PFSK-1 (cell line): ENCODE measurements at regions not wholly inside any gene's neighbourhood (a gene's known extent, or its start where the extent isn't known, plus 50 kb on each side); places are given as distances from the start of the nearest gene placed in this dataset.

Experiments
- FOXP2 ChIP-seq: optimal IDR thresholded peaks from 2 replicates; pipeline ENCODE3; 2011; ENCODE audit warnings: borderline replicate concordance, control low read depth, inconsistent platforms; ENCODE audit not compliant: insufficient read depth; ENCODE audit errors: extremely low read length, extremely low read depth
- POLR2AphosphoS5 ChIP-seq: IDR thresholded peaks from 2 replicates; pipeline ENCODE4 v1.6.1; 2012; ENCODE audit warnings: low read depth, mild to moderate bottlenecking, control low read depth, low read length, moderate library complexity
- REST ChIP-seq, 2 experiments: IDR thresholded peaks; 2 replicates each; pipeline versions ENCODE4 v1.6.1 to v1.8.0; 2011 to 2012; ENCODE audit warnings: low read depth in 2 of 2, low read length in 2 of 2, control low read depth in 1 of 2, inconsistent platforms in 1 of 2, mild to moderate bottlenecking in 1 of 2, moderate library complexity in 1 of 2; ENCODE audit not compliant: insufficient read depth in 1 of 2
- SIN3A ChIP-seq: IDR thresholded peaks from 2 replicates; pipeline ENCODE4 v1.6.1; 2012; ENCODE audit warnings: mild to moderate bottlenecking, low read length, moderate library complexity, borderline replicate concordance; ENCODE audit not compliant: insufficient read depth
- TAF1 ChIP-seq: IDR thresholded peaks from 2 replicates; pipeline ENCODE4 v1.6.1; 2012; ENCODE audit warnings: low read length, control low read depth, borderline replicate concordance; ENCODE audit not compliant: insufficient read depth

GRCh38 chr5:12570688-12571087, 666.4 kb upstream of the CTNND2 start:
- TF ChIP-seq SIN3A (no peak), FOXP2 (no peak), REST (IDR thresholded peaks at IDR 0.05; ENCODE audit: insufficient read depth in 1 of 2, low read depth in 2 of 2, low read length in 2 of 2) (no peak), POLR2AphosphoS5 (no peak), TAF1 (no peak)

- TF ChIP-seq SIN3A (no peak), REST (IDR thresholded peaks at IDR 0.05; ENCODE audit: insufficient read depth in 1 of 2, low read depth in 2 of 2, low read length in 2 of 2) (no peak), TAF1 (no peak), FOXP2 (no peak), POLR2AphosphoS5 (no peak)
These were observed 662.2 kb upstream of the CTNND2 start for GRCh38 chr5:12566441-12566840.

- no peak for TF ChIP-seq POLR2AphosphoS5
- no peak for TF ChIP-seq SIN3A
- TF ChIP-seq FOXP2: no peak
- no peak for TF ChIP-seq REST (IDR thresholded peaks at IDR 0.05; ENCODE audit: insufficient read depth in 1 of 2, low read depth in 2 of 2, low read length in 2 of 2)
- no peak for TF ChIP-seq TAF1
These were observed 652.8 kb upstream of the CTNND2 start for GRCh38 chr5:12557012-12557411.

GRCh38 chr5:12526113-12526512, 621.9 kb upstream of the CTNND2 start:
- TF ChIP-seq FOXP2: no peak
- TF ChIP-seq SIN3A: no peak
- no peak for TF ChIP-seq REST (IDR thresholded peaks at IDR 0.05; ENCODE audit: insufficient read depth in 1 of 2, low read depth in 2 of 2, low read length in 2 of 2)
- no peak for TF ChIP-seq POLR2AphosphoS5
- no peak for TF ChIP-seq TAF1

GRCh38 chr5:12522116-12522515, 617.9 kb upstream of the CTNND2 start:
- no peak for TF ChIP-seq POLR2AphosphoS5
- no peak for TF ChIP-seq TAF1
- TF ChIP-seq FOXP2: no peak
- TF ChIP-seq SIN3A: no peak
- TF ChIP-seq REST (IDR thresholded peaks at IDR 0.05; ENCODE audit: insufficient read depth in 1 of 2, low read depth in 2 of 2, low read length in 2 of 2): no peak
